SK-N-DZ (cell line): ENCODE measurements at regions not wholly inside any gene's neighbourhood (a gene's known extent, or its start where the extent isn't known, plus 50 kb on each side); places are given as distances from the start of the nearest gene placed in this dataset.
A peak's percentile ranks its signal among the peaks of the same experiment; 100 is the strongest.

Experiments used
- DNase-seq: peaks from one replicate; pipeline ENCODE4 v3.0.0-alpha.2; 2015; ENCODE audit warnings: low spot score

- peak; percentile 92 for DNase-seq
Measured at GRCh38 chr2:134119713-134120405, 134.0 kb upstream of the MGAT5 start.

- peak; percentile 29 for DNase-seq
Measured at GRCh38 chr2:134120406-134120732, 133.5 kb upstream of the MGAT5 start.

GRCh38 chr2:134120733-134121630, 132.9 kb upstream of the MGAT5 start:
- peak; percentile 53 for DNase-seq

- DNase-seq = peak; percentile 24
Measured at GRCh38 chr2:134122610-134123009, 131.3 kb upstream of the MGAT5 start.

GRCh38 chr2:134123332-134123731, 130.5 kb upstream of the MGAT5 start:
- DNase-seq = peak; percentile 27

- peak; percentile 53 for DNase-seq
Measured at GRCh38 chr2:134124047-134124753, 129.7 kb upstream of the MGAT5 start.

- no peak for DNase-seq
Measured at GRCh38 chr2:134127496-134127895, 126.4 kb upstream of the MGAT5 start.

GRCh38 chr2:134128746-134129145, 125.1 kb upstream of the MGAT5 start:
- DNase-seq = no peak

- no peak for DNase-seq
Measured at GRCh38 chr2:134129900-134130537, 123.9 kb upstream of the MGAT5 start.

- DNase-seq = no peak
Measured at GRCh38 chr2:134131681-134132489, 122.0 kb upstream of the MGAT5 start.

- no peak for DNase-seq
Measured at GRCh38 chr2:134132490-134132857, 121.4 kb upstream of the MGAT5 start.

- DNase-seq = no peak
Measured at GRCh38 chr2:134133622-134134312, 120.1 kb upstream of the MGAT5 start.

GRCh38 chr2:134134313-134134706, 119.6 kb upstream of the MGAT5 start:
- no peak for DNase-seq

GRCh38 chr2:134134827-134135226, 119.0 kb upstream of the MGAT5 start:
- no peak for DNase-seq

- DNase-seq = no peak
Measured at GRCh38 chr2:134135793-134136192, 118.1 kb upstream of the MGAT5 start.

- DNase-seq = no peak
Measured at GRCh38 chr2:134136731-134137130, 117.1 kb upstream of the MGAT5 start.

- no peak for DNase-seq
Measured at GRCh38 chr2:134137182-134137611, 116.7 kb upstream of the MGAT5 start.

GRCh38 chr2:134138115-134138514, 115.8 kb upstream of the MGAT5 start:
- DNase-seq = no peak

- no peak for DNase-seq
Measured at GRCh38 chr2:134139611-134140010, 114.3 kb upstream of the MGAT5 start.

GRCh38 chr2:134140251-134140661, 113.6 kb upstream of the MGAT5 start:
- no peak for DNase-seq
